GM12864 (cell line): ENCODE measurements at regions not wholly inside any gene's neighbourhood (a gene's known extent, or its start where the extent isn't known, plus 50 kb on each side); places are given as distances from the start of the nearest gene placed in this dataset.

Experiments used
- DNase-seq: peaks from one replicate; pipeline ENCODE4 v3.0.0-alpha.2; 2011; ENCODE audit warnings: low read depth
- H3K4me3 ChIP-seq: 2 replicates; pipeline ENCODE4 v1.5.1; 2011; ENCODE audit warnings: mild to moderate bottlenecking, low read depth, low read length, control low read depth
- CTCF ChIP-seq: IDR thresholded peaks from 2 replicates; pipeline ENCODE4 v1.5.1; 2011; ENCODE audit warnings: low read depth, mild to moderate bottlenecking, moderate library complexity, low read length, control low read depth, inconsistent platforms; ENCODE audit errors: missing control alignments

- TF ChIP-seq CTCF, result no peak
- H3K4me3 ChIP-seq, result no peak overlapping the region
- DNase-seq, result no peak
Observed at GRCh38 chr13:88376760-88377388, 705.7 kb downstream of the SLITRK5 start.

GRCh38 chr13:88377852-88378251 is 706.7 kb downstream of the SLITRK5 start:
- DNase-seq, result no peak
- H3K4me3 ChIP-seq, result no peak overlapping the region
- TF ChIP-seq CTCF, result no peak

- no peak overlapping the region for H3K4me3 ChIP-seq
- no peak for DNase-seq
- no peak for TF ChIP-seq CTCF
Observed at GRCh38 chr13:88384542-88384941, 713.4 kb downstream of the SLITRK5 start.

- no peak overlapping the region for H3K4me3 ChIP-seq
- TF ChIP-seq CTCF, result no peak
Observed at GRCh38 chr13:88395804-88396203, 724.6 kb downstream of the SLITRK5 start.

GRCh38 chr13:88411696-88412095 is 740.5 kb downstream of the SLITRK5 start:
- TF ChIP-seq CTCF, result no peak
- no peak for DNase-seq
- H3K4me3 ChIP-seq, result no peak overlapping the region

More at GRCh38 chr13:88395804-88396203, 724.6 kb downstream of the SLITRK5 start:
- DNase-seq, result no peak

GRCh38 chr13:88417801-88418200 is 746.6 kb downstream of the SLITRK5 start:
- no peak for DNase-seq
- no peak overlapping the region for H3K4me3 ChIP-seq
- no peak for TF ChIP-seq CTCF

- no peak overlapping the region for H3K4me3 ChIP-seq
- TF ChIP-seq CTCF, result no peak
- no peak for DNase-seq
Observed at GRCh38 chr13:88424463-88424862, 753.3 kb downstream of the SLITRK5 start.
